Testis (tissue), 2 donors: ENCODE measurements at regions not wholly inside any gene's neighbourhood (a gene's known extent, or its start where the extent isn't known, plus 50 kb on each side); places are given as distances from the start of the nearest gene placed in this dataset.

Source experiments
- POLR2A ChIP-seq: fragments of 450-650 bp; IDR thresholded peaks from one replicate; pipeline ENCODE4 v1.6.1; 2017; ENCODE audit warnings: antibody characterized with exemption, mild to moderate bottlenecking, moderate library complexity
- TF ChIP-seq, protein P1 (sequence below), 3 experiments: fragments of 450-650 bp in 2 of 3; fragments of 200-600 bp in 1 of 3; sonication (generic) in 1 of 3; IDR thresholded peaks; one replicate each; pipeline ENCODE4 v1.5.1; 2016 to 2019; ENCODE audit warnings: antibody characterized with exemption in 3 of 3, mild to moderate bottlenecking in 2 of 3, moderate library complexity in 1 of 3

DNA sequence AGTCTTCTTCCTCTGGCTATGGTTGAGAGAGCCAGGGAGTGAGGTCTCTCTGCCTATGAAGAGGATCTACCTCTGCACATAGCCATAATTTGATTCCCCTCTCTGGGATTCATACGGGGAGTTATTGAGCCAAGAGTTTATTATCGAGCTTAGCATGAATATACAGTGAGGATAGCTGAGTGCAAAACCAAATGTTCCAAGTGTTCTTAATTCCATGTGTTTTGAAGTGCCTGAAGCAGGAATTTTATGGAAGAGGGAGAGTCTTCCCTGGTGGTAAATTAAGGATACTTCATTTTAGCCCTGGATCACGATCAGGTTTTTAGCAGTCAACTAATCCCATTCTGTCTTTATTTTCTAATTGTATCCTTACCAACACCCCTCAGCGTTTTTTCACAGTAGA, 270.6 kb downstream of the C1D start:
- TF ChIP-seq, protein P1, sequence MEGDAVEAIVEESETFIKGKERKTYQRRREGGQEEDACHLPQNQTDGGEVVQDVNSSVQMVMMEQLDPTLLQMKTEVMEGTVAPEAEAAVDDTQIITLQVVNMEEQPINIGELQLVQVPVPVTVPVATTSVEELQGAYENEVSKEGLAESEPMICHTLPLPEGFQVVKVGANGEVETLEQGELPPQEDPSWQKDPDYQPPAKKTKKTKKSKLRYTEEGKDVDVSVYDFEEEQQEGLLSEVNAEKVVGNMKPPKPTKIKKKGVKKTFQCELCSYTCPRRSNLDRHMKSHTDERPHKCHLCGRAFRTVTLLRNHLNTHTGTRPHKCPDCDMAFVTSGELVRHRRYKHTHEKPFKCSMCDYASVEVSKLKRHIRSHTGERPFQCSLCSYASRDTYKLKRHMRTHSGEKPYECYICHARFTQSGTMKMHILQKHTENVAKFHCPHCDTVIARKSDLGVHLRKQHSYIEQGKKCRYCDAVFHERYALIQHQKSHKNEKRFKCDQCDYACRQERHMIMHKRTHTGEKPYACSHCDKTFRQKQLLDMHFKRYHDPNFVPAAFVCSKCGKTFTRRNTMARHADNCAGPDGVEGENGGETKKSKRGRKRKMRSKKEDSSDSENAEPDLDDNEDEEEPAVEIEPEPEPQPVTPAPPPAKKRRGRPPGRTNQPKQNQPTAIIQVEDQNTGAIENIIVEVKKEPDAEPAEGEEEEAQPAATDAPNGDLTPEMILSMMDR (IDR thresholded peaks at IDR 0.05) = no peak
- TF ChIP-seq POLR2A = no peak
